ENCODE measurements at regions not wholly inside any gene's neighbourhood (a gene's known extent, or its start where the extent isn't known, plus 50 kb on each side); places are given as distances from the start of the nearest gene placed in this dataset.

GRCh38 chr16:24427840-24428239 lies 111.5 kb upstream of the RBBP6 start:
- H3K4me2 ChIP-seq (ENCODE audit: low read depth, low read length), result no peak overlapping the region
- H2BK15ac ChIP-seq (ENCODE audit: low read depth, low read length), result no peak overlapping the region
- H3K4ac ChIP-seq (ENCODE audit: low read depth, low read length), result no peak overlapping the region
- dilution Hi-C loops (cut with HindIII; ENCODE audit: low sequenced_read_pairs, unreplicated experiment) (no loop called here), intact Hi-C loops (cut with micrococcal nuclease) (no loop called here), in situ Hi-C loops (cut with MboI; ENCODE audit: low sequenced_read_pairs) (no loop called here)
- no peak overlapping the region for H2AK9ac ChIP-seq (replicated peaks; ENCODE audit: low read depth, low read length, poor library complexity)
- ATAC-seq (ENCODE audit: low read depth) (no peak), DNase-seq (no peak)
- no peak overlapping the region for H3K18ac ChIP-seq (ENCODE audit: low read depth, low read length)
- H2BK20ac ChIP-seq (ENCODE audit: low read depth, low read length), result no peak overlapping the region
- H4K5ac ChIP-seq (ENCODE audit: low read depth, low read length), result no peak overlapping the region
- H3K14ac ChIP-seq (replicated peaks; ENCODE audit: low read depth, low read length), result no peak overlapping the region
- no peaks in the 10 kb centered on the region for H3K9me1 ChIP-seq (ENCODE audit: insufficient read depth, low read length)
- H2BK5ac ChIP-seq (ENCODE audit: low read depth, low read length, poor library complexity, severe bottlenecking), result no peak overlapping the region
- H4K91ac ChIP-seq (ENCODE audit: insufficient read depth, low read depth, low read length), result no peak overlapping the region
- H3K27me3 ChIP-seq (ENCODE audit: control insufficient read depth, insufficient read depth, low read length), result no peaks in the 10 kb centered on the region
- no peak overlapping the region for H3K27ac ChIP-seq (ENCODE audit: insufficient read depth, low read length)
- no peak overlapping the region for H3K23ac ChIP-seq (ENCODE audit: low read depth, low read length)
- WGBS, 2 experiments (ENCODE audit: extremely low coverage in 2 of 2, insufficient read length in 1 of 2), result no CpG with 5 or more reads among the region's 2 CpGs
- CTCF ChIA-PET, result no interaction called here
- no peaks in the 10 kb centered on the region for H3K79me1 ChIP-seq (ENCODE audit: low read depth in 1 of 2, low read length in 2 of 2)
- POLR2A ChIA-PET (ENCODE audit: unreplicated experiment), result no interaction called here
- H3K4me1 ChIP-seq (ENCODE audit: control insufficient read depth, insufficient read depth, low read length), result no peaks in the 10 kb centered on the region
- H3K4me3 ChIP-seq (ENCODE audit: insufficient read depth, low read depth, low read length), result no peak overlapping the region
- no peak overlapping the region for H2AK5ac ChIP-seq (ENCODE audit: low read depth, low read length)
- H3K9ac ChIP-seq (ENCODE audit: low read depth, low read length), result no peak overlapping the region
- H3K9me3 ChIP-seq (ENCODE audit: control insufficient read depth, insufficient read depth, low read length), result no peaks in the 10 kb centered on the region
- H3K56ac ChIP-seq (ENCODE audit: extremely low read depth, insufficient read depth, low read length), result no peak overlapping the region
- H2BK120ac ChIP-seq (ENCODE audit: low read depth, low read length), result no peak overlapping the region
- TF ChIP-seq MXI1 (IDR thresholded peaks at IDR 0.05; ENCODE audit: borderline replicate concordance, low read depth, low read length) (no peak), MAFK (IDR thresholded peaks at IDR 0.05; ENCODE audit: low read depth, low read length) (no peak), USF2 (IDR thresholded peaks at IDR 0.05; ENCODE audit: low read depth, low read length) (no peak), RAD21 (IDR thresholded peaks at IDR 0.05; ENCODE audit: low read length) (no peak), RFX5 (IDR thresholded peaks at IDR 0.05; ENCODE audit: low read depth, low read length) (no peak), ELK1 (IDR thresholded peaks at IDR 0.05; ENCODE audit: borderline replicate concordance, low read depth, low read length) (no peak), CHD1 (IDR thresholded peaks at IDR 0.05; ENCODE audit: low read depth, low read length) (no peak), FOS (IDR thresholded peaks at IDR 0.05; ENCODE audit: low read depth, low read length) (no peak), CEBPB (IDR thresholded peaks at IDR 0.05; ENCODE audit: low read depth, low read length) (no peak), MAZ (IDR thresholded peaks at IDR 0.05; ENCODE audit: borderline replicate concordance, low read depth, low read length) (no peak), CTCF (conservative IDR thresholded peaks at IDR 0.05; ENCODE audit: low read depth, low read length) (no peak), SMC3 (IDR thresholded peaks at IDR 0.05; ENCODE audit: low read depth, low read length) (no peak), RCOR1 (IDR thresholded peaks at IDR 0.05; ENCODE audit: insufficient replicate concordance, low read length) (no peak), POLR2A (IDR thresholded peaks at IDR 0.05; ENCODE audit: low read depth, low read length) (no peak), NFE2L2 (IDR thresholded peaks at IDR 0.05; ENCODE audit: low read depth, low read length) (no peak), BHLHE40 (IDR thresholded peaks at IDR 0.05; ENCODE audit: low read depth, low read length) (no peak)
- H4K8ac ChIP-seq (ENCODE audit: low read depth in 2 of 2, low read length in 2 of 2), result no peak overlapping the region
- BruUV-seq (replicated peaks), result no TSS peak
- H4K20me1 ChIP-seq (ENCODE audit: insufficient read depth, low read length), result no peaks in the 10 kb centered on the region
- H2AFZ ChIP-seq (replicated peaks; ENCODE audit: low read length, poor library complexity), result no peak overlapping the region
- no peaks in the 10 kb centered on the region for H3K36me3 ChIP-seq (ENCODE audit: control insufficient read depth, insufficient read depth, low read length)

Data from IMR-90 (cell line).